GM12878 (cell line): ENCODE measurements at regions not wholly inside any gene's neighbourhood (a gene's known extent, or its start where the extent isn't known, plus 50 kb on each side); places are given as distances from the start of the nearest gene placed in this dataset.

Experiments
- ATAC-seq: fragments of 200-7000 bp; cut with Tn5 transposase; 3 replicates; pipeline ENCODE4 v1.9.1; 2020; ENCODE audit warnings: mild to moderate bottlenecking, moderate library complexity
- BruUV-seq: library from RNA; stranded (reverse); fragments of 400-500 nt; replicated peaks from 2 replicates; lab custom pipeline; 2021; lab: Mats Ljungman, UMichigan
- CTCF ChIA-PET: fragments of 300-600 bp; sonication (Branson Sonifier 250); formaldehyde crosslinking; extraction: SDS; loops from one replicate; lab custom pipeline; 2021; ENCODE audit warnings: inconsistent platforms; lab: Yijun Ruan, JAX
- POLR2A ChIA-PET: fragments of 350-600 bp; formaldehyde crosslinking; extraction: SDS; loops from one replicate; lab custom pipeline; 2021; ENCODE audit warnings: inconsistent platforms; lab: Charles Lee
- RAD21 ChIA-PET: fragments of 300-600 bp; sonication (Branson Sonifier 250); formaldehyde crosslinking; loops from one replicate; lab custom pipeline; 2023; ENCODE audit warnings: antibody characterized with exemption; ENCODE audit not compliant: unreplicated experiment; lab: Charles Lee
- SMC1A ChIA-PET: fragments of 300-600 bp; sonication (Branson Sonifier 250); formaldehyde crosslinking; loops from one replicate; lab custom pipeline; 2023; ENCODE audit not compliant: unreplicated experiment, uncharacterized antibody; lab: Charles Lee
- DNase-seq: peaks from one replicate; pipeline ENCODE4 v3.0.0-alpha.2; 2011; ENCODE audit warnings: low read depth, low spot score
- FAIRE-seq: peaks from 3 replicates; lab custom pipeline; 2011; peaks lifted over from hg19 to GRCh38; lab: Jason Lieb, UNC
- H2AFZ ChIP-seq: 2 replicates; pipeline ENCODE4 v1.6.0; 2011; ENCODE audit warnings: low read depth, low read length, control low read depth; ENCODE audit not compliant: control insufficient read depth
- H3K27ac ChIP-seq: 2 replicates; pipeline ENCODE4 v1.5.1; 2011; ENCODE audit warnings: control low read depth; ENCODE audit not compliant: control insufficient read depth, insufficient read depth
- H3K27me3 ChIP-seq, 2 experiments: replicated peaks in 1 of 2; 2 replicates each; pipeline versions ENCODE4 v1.6.0 to v1.6.1; 2011; ENCODE audit warnings: low read length in 1 of 2; ENCODE audit not compliant: control insufficient read depth in 2 of 2, insufficient read depth in 2 of 2
- H3K36me3 ChIP-seq, 2 experiments: 2 replicates each; pipeline ENCODE4 v1.5.1; 2011; ENCODE audit warnings: low read length in 1 of 2; ENCODE audit not compliant: control insufficient read depth in 2 of 2, insufficient read depth in 2 of 2
- H3K4me1 ChIP-seq: 2 replicates; pipeline ENCODE4 v1.6.1; 2011; ENCODE audit warnings: mild to moderate bottlenecking, low read length, moderate library complexity, mixed read lengths; ENCODE audit not compliant: control insufficient read depth, insufficient read depth
- H3K4me2 ChIP-seq: 2 replicates; pipeline ENCODE4 v1.6.0; 2011; ENCODE audit warnings: control low read depth; ENCODE audit not compliant: control insufficient read depth, insufficient read depth
- H3K4me3 ChIP-seq: fragments of 200-600 bp; sonication (generic); 2 replicates; pipeline ENCODE4 v1.5.1; 2016
- H3K79me2 ChIP-seq: 2 replicates; pipeline ENCODE4 v1.6.0; 2011; ENCODE audit warnings: low read length; ENCODE audit not compliant: control insufficient read depth, insufficient read depth
- H3K9ac ChIP-seq: 2 replicates; pipeline ENCODE4 v1.8.0; 2011; ENCODE audit warnings: low read length, control low read depth, mixed read lengths; ENCODE audit not compliant: control insufficient read depth, insufficient read depth
- H3K9me3 ChIP-seq: replicated peaks from 3 replicates; pipeline ENCODE4 v1.5.1; 2011; ENCODE audit warnings: mild to moderate bottlenecking, low read length; ENCODE audit not compliant: control insufficient read depth, insufficient read depth
- H4K20me1 ChIP-seq: 2 replicates; pipeline ENCODE4 v1.6.0; 2011; ENCODE audit not compliant: control insufficient read depth, insufficient read depth
- CREB1 ChIP-seq: IDR thresholded peaks from 2 replicates; pipeline ENCODE4 v1.6.1; 2012; ENCODE audit warnings: low read depth, mild to moderate bottlenecking, inconsistent platforms
- EED ChIP-seq: sonication (generic); IDR thresholded peaks from 2 replicates; pipeline ENCODE4 v1.6.1; 2016; ENCODE audit warnings: antibody characterized with exemption, low read depth
- EGR1 ChIP-seq, 2 experiments: IDR thresholded peaks; 1 replicate in 1 of 2; 2 replicates in 1 of 2; pipeline ENCODE4 v1.6.1; 2011 to 2012; ENCODE audit warnings: low read depth in 2 of 2, low read length in 2 of 2, borderline replicate concordance in 1 of 2, mild to moderate bottlenecking in 1 of 2, moderate library complexity in 1 of 2
- EP300 ChIP-seq, 2 experiments: fragments of 150-350 bp in 1 of 2; IDR thresholded peaks; 2 replicates each; pipeline ENCODE4 v1.6.1; 2011 to 2012; ENCODE audit warnings: low read depth in 2 of 2, low read length in 2 of 2, borderline replicate concordance in 1 of 2, improper control_type of control experiment in 1 of 2, inconsistent platforms in 1 of 2; ENCODE audit not compliant: control insufficient read depth in 1 of 2
- JUND ChIP-seq: IDR thresholded peaks from 2 replicates; pipeline ENCODE4 v1.6.1; 2012; ENCODE audit warnings: low read depth, mild to moderate bottlenecking, low read length, improper control_type of control experiment, moderate library complexity
- PAX5 ChIP-seq: IDR thresholded peaks from 2 replicates; pipeline ENCODE4 v1.6.1; 2011; ENCODE audit warnings: low read depth, low read length, borderline replicate concordance
- SMC3 ChIP-seq: IDR thresholded peaks from 2 replicates; pipeline ENCODE4 v1.6.1; 2011; ENCODE audit warnings: low read length, improper control_type of control experiment, borderline replicate concordance
- ZNF217 ChIP-seq: fragments of 450-650 bp; IDR thresholded peaks from 2 replicates; pipeline ENCODE4 v1.6.1; 2017; ENCODE audit warnings: antibody characterized with exemption, mild to moderate bottlenecking
- WGBS: methylation state at CpG from one replicate; pipeline ENCODE4 v1.1.6; 2016; ENCODE audit warnings: low lambda C conversion rate; ENCODE audit not compliant: insufficient replicate concordance, insufficient coverage; ENCODE audit errors: missing lambda C conversion rate; 5-methylcytosine and 5-hydroxymethylcytosine counted together
- in situ Hi-C: fragments of 300-500 bp; cut with MboI; formaldehyde crosslinking; loops from 9 replicates; pipeline ENCODE4 v1.14.3; 2018; ENCODE audit warnings: mixed read lengths
- intact Hi-C: fragments of 100-400 bp; cut with micrococcal nuclease; formaldehyde crosslinking; loops from one replicate; pipeline ENCODE4 v1.14.2; 2022; ENCODE audit not compliant: unreplicated experiment

GRCh38 chr7:159238541-159238940 is 93.9 kb upstream of the VIPR2 start:
- Histone ChIP-seq H3K27ac (no peak overlapping the region), H3K79me2 (no peaks in the 10 kb centered on the region), H3K36me3 (no peaks in the 10 kb centered on the region), H3K9ac (no peak overlapping the region), H3K4me2 (no peak overlapping the region), H2AFZ (no peak overlapping the region), H3K27me3 (no peaks in the 10 kb centered on the region), H3K4me3 (no peak overlapping the region), H3K9me3 (no peaks in the 10 kb centered on the region; the same call in 2 of the 3 replicates), H3K4me1 (no peaks in the 10 kb centered on the region), H4K20me1 (no peaks in the 10 kb centered on the region)
- FAIRE-seq (no peak), ATAC-seq (no peak), DNase-seq (no peak)
- no TSS peak for BruUV-seq
- CTCF ChIA-PET: interaction anchor here (0.7 kb wide), 1 partner anchor 1488 kb away, joined by 4 read pairs; no protein-coding TSS in a partner anchor
- RAD21 ChIA-PET: no interaction called here
- WGBS: 10% methylated on average over 1 of the region's 1 CpG
- in situ Hi-C loops (no loop called here), intact Hi-C loops (no loop called here)
- POLR2A ChIA-PET: no interaction called here
- TF ChIP-seq EED (no peak), CREB1 (no peak), JUND (no peak), EP300 (IDR thresholded peaks at IDR 0.05; ENCODE audit: borderline replicate concordance in 1 of 2, control insufficient read depth in 1 of 2, low read depth in 2 of 2, low read length in 2 of 2) (no peak), ZNF217 (no peak), PAX5 (no peak), EGR1 (IDR thresholded peaks at IDR 0.05; ENCODE audit: borderline replicate concordance in 1 of 2, low read depth in 2 of 2, low read length in 2 of 2) (no peak), SMC3 (no peak)
- SMC1A ChIA-PET: no interaction called here
